GM12878 (cell line): ENCODE measurements at regions not wholly inside any gene's neighbourhood (a gene's known extent, or its start where the extent isn't known, plus 50 kb on each side); places are given as distances from the start of the nearest gene placed in this dataset.

Source experiments
- ATAC-seq: fragments of 200-7000 bp; cut with Tn5 transposase; 3 replicates; pipeline ENCODE4 v1.9.1; 2020; ENCODE audit warnings: mild to moderate bottlenecking, moderate library complexity
- BruUV-seq: library from RNA; stranded (reverse); fragments of 400-500 nt; replicated peaks from 2 replicates; lab custom pipeline; 2021; lab: Mats Ljungman, UMichigan
- CTCF ChIA-PET: fragments of 300-600 bp; sonication (Branson Sonifier 250); formaldehyde crosslinking; extraction: SDS; loops from one replicate; lab custom pipeline; 2021; ENCODE audit warnings: inconsistent platforms; lab: Yijun Ruan, JAX
- POLR2A ChIA-PET: fragments of 350-600 bp; formaldehyde crosslinking; extraction: SDS; loops from one replicate; lab custom pipeline; 2021; ENCODE audit warnings: inconsistent platforms; lab: Charles Lee
- RAD21 ChIA-PET: fragments of 300-600 bp; sonication (Branson Sonifier 250); formaldehyde crosslinking; loops from one replicate; lab custom pipeline; 2023; ENCODE audit warnings: antibody characterized with exemption; ENCODE audit not compliant: unreplicated experiment; lab: Charles Lee
- SMC1A ChIA-PET: fragments of 300-600 bp; sonication (Branson Sonifier 250); formaldehyde crosslinking; loops from one replicate; lab custom pipeline; 2023; ENCODE audit not compliant: unreplicated experiment, uncharacterized antibody; lab: Charles Lee
- DNase-seq: peaks from one replicate; pipeline ENCODE4 v3.0.0-alpha.2; 2011; ENCODE audit warnings: low read depth, low spot score
- FAIRE-seq: peaks from 3 replicates; lab custom pipeline; 2011; peaks lifted over from hg19 to GRCh38; lab: Jason Lieb, UNC
- H2AFZ ChIP-seq: 2 replicates; pipeline ENCODE4 v1.6.0; 2011; ENCODE audit warnings: low read depth, low read length, control low read depth; ENCODE audit not compliant: control insufficient read depth
- H3K27ac ChIP-seq: 2 replicates; pipeline ENCODE4 v1.5.1; 2011; ENCODE audit warnings: control low read depth; ENCODE audit not compliant: control insufficient read depth, insufficient read depth
- H3K27me3 ChIP-seq, 2 experiments: replicated peaks in 1 of 2; 2 replicates each; pipeline versions ENCODE4 v1.6.0 to v1.6.1; 2011; ENCODE audit warnings: low read length in 1 of 2; ENCODE audit not compliant: control insufficient read depth in 2 of 2, insufficient read depth in 2 of 2
- H3K36me3 ChIP-seq, 2 experiments: 2 replicates each; pipeline ENCODE4 v1.5.1; 2011; ENCODE audit warnings: low read length in 1 of 2; ENCODE audit not compliant: control insufficient read depth in 2 of 2, insufficient read depth in 2 of 2
- H3K4me1 ChIP-seq: 2 replicates; pipeline ENCODE4 v1.6.1; 2011; ENCODE audit warnings: mild to moderate bottlenecking, low read length, moderate library complexity, mixed read lengths; ENCODE audit not compliant: control insufficient read depth, insufficient read depth
- H3K4me2 ChIP-seq: 2 replicates; pipeline ENCODE4 v1.6.0; 2011; ENCODE audit warnings: control low read depth; ENCODE audit not compliant: control insufficient read depth, insufficient read depth
- H3K4me3 ChIP-seq: fragments of 200-600 bp; sonication (generic); 2 replicates; pipeline ENCODE4 v1.5.1; 2016
- H3K79me2 ChIP-seq: 2 replicates; pipeline ENCODE4 v1.6.0; 2011; ENCODE audit warnings: low read length; ENCODE audit not compliant: control insufficient read depth, insufficient read depth
- H3K9ac ChIP-seq: 2 replicates; pipeline ENCODE4 v1.8.0; 2011; ENCODE audit warnings: low read length, control low read depth, mixed read lengths; ENCODE audit not compliant: control insufficient read depth, insufficient read depth
- H3K9me3 ChIP-seq: replicated peaks from 3 replicates; pipeline ENCODE4 v1.5.1; 2011; ENCODE audit warnings: mild to moderate bottlenecking, low read length; ENCODE audit not compliant: control insufficient read depth, insufficient read depth
- H4K20me1 ChIP-seq: 2 replicates; pipeline ENCODE4 v1.6.0; 2011; ENCODE audit not compliant: control insufficient read depth, insufficient read depth
- ATF2 ChIP-seq: IDR thresholded peaks from 2 replicates; pipeline ENCODE4 v1.6.1; 2012; ENCODE audit warnings: low read length, inconsistent platforms
- HDAC2 ChIP-seq: fragments of 200-600 bp; sonication (generic); IDR thresholded peaks from 2 replicates; pipeline ENCODE4 v1.6.1; 2017
- MEF2B ChIP-seq: fragments of 450-650 bp; IDR thresholded peaks from 2 replicates; pipeline ENCODE4 v1.6.1; 2018; ENCODE audit warnings: mild to moderate bottlenecking, moderate library complexity; ENCODE audit not compliant: partially characterized antibody, poor library complexity, severe bottlenecking
- POLR2AphosphoS2 ChIP-seq: IDR thresholded peaks from 2 replicates; pipeline ENCODE4 v1.6.1; 2011; ENCODE audit warnings: low read depth, mild to moderate bottlenecking, low read length, improper control_type of control experiment, moderate library complexity
- RBBP5 ChIP-seq: fragments of 200-600 bp; sonication (generic); conservative IDR thresholded peaks from 2 replicates; pipeline ENCODE4 v1.6.1; 2016
- TCF12 ChIP-seq: IDR thresholded peaks from 2 replicates; pipeline ENCODE4 v1.6.1; 2011; ENCODE audit warnings: low read depth, mild to moderate bottlenecking, low read length
- WGBS: methylation state at CpG from one replicate; pipeline ENCODE4 v1.1.6; 2016; ENCODE audit warnings: low lambda C conversion rate; ENCODE audit not compliant: insufficient replicate concordance, insufficient coverage; ENCODE audit errors: missing lambda C conversion rate; 5-methylcytosine and 5-hydroxymethylcytosine counted together
- in situ Hi-C: fragments of 300-500 bp; cut with MboI; formaldehyde crosslinking; loops from 9 replicates; pipeline ENCODE4 v1.14.3; 2018; ENCODE audit warnings: mixed read lengths
- intact Hi-C: fragments of 100-400 bp; cut with micrococcal nuclease; formaldehyde crosslinking; loops from one replicate; pipeline ENCODE4 v1.14.2; 2022; ENCODE audit not compliant: unreplicated experiment
- TF ChIP-seq, protein P1 (sequence below): IDR thresholded peaks from 2 replicates; pipeline ENCODE4 v1.6.1; 2012; ENCODE audit warnings: mild to moderate bottlenecking, low read depth, low read length

GRCh38 chr10:130810856-130811255, 500.7 kb downstream of the TCERG1L start:
- ATAC-seq = no peak
- Histone ChIP-seq H4K20me1 (no peaks in the 10 kb centered on the region), H3K4me1 (no peaks in the 10 kb centered on the region), H3K4me2 (no peak overlapping the region), H3K9me3 (no peaks in the 10 kb centered on the region; the same call in 2 of the 3 replicates), H2AFZ (no peak overlapping the region), H3K79me2 (no peaks in the 10 kb centered on the region), H3K27ac (no peak overlapping the region), H3K36me3 (no peaks in the 10 kb centered on the region), H3K9ac (no peak overlapping the region), H3K27me3 (no peaks in the 10 kb centered on the region), H3K4me3 (no peak overlapping the region)
- ChIA-PET POLR2A (no interaction called here), SMC1A (no interaction called here), CTCF (no interaction called here), RAD21 (no interaction called here)
- no peak for TF ChIP-seq RBBP5
- TF ChIP-seq, protein P1, sequence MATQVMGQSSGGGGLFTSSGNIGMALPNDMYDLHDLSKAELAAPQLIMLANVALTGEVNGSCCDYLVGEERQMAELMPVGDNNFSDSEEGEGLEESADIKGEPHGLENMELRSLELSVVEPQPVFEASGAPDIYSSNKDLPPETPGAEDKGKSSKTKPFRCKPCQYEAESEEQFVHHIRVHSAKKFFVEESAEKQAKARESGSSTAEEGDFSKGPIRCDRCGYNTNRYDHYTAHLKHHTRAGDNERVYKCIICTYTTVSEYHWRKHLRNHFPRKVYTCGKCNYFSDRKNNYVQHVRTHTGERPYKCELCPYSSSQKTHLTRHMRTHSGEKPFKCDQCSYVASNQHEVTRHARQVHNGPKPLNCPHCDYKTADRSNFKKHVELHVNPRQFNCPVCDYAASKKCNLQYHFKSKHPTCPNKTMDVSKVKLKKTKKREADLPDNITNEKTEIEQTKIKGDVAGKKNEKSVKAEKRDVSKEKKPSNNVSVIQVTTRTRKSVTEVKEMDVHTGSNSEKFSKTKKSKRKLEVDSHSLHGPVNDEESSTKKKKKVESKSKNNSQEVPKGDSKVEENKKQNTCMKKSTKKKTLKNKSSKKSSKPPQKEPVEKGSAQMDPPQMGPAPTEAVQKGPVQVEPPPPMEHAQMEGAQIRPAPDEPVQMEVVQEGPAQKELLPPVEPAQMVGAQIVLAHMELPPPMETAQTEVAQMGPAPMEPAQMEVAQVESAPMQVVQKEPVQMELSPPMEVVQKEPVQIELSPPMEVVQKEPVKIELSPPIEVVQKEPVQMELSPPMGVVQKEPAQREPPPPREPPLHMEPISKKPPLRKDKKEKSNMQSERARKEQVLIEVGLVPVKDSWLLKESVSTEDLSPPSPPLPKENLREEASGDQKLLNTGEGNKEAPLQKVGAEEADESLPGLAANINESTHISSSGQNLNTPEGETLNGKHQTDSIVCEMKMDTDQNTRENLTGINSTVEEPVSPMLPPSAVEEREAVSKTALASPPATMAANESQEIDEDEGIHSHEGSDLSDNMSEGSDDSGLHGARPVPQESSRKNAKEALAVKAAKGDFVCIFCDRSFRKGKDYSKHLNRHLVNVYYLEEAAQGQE = no peak
- no peak for TF ChIP-seq ATF2
- TF ChIP-seq TCF12 = no peak
- TF ChIP-seq POLR2AphosphoS2 = no peak
- no peak for TF ChIP-seq MEF2B
- TF ChIP-seq HDAC2 = no peak
- no peak for FAIRE-seq
- WGBS = 50% methylated on average over 13 of the region's 14 CpGs
- in situ Hi-C loops = no loop called here
- no peak for DNase-seq
- BruUV-seq = no TSS peak
- intact Hi-C loops = no loop called here
